ENCODE measurements at regions not wholly inside any gene's neighbourhood (a gene's known extent, or its start where the extent isn't known, plus 50 kb on each side); places are given as distances from the start of the nearest gene placed in this dataset.

DNA sequence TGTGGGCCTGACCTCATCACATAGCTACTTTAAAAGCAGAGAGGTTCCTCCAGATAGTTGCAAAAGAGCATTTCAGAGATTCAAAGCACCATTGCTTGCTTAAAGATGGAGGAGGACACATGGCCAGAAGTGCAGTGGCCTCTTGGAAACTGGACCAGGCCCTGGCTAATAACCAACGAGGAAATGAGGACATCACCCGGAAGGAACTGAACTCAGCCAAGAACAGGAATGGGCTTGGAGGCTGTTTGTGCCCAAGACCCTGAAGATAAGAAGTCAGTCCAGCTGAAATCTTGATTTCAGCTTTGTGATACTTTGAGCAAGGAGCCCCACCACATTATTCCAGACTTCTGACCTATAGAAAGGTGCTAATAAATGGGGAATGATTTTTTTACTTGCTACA is 437.0 kb downstream of the PTPRC start:
- intact Hi-C loops (cut with DNase I): no loop called here
- 95% methylated on average over 2 of the region's 2 CpGs for WGBS
- no peak overlapping the region for H3K4me3 ChIP-seq

GRCh38 chr1:199079994-199080393 is 441.2 kb downstream of the PTPRC start:
- Histone ChIP-seq H3K36me3 (no peaks in the 10 kb centered on the region), H3K4me1 (peaks cover 0 to 5% (median 0%) of the 10 kb centered on the region in 4 donors), H3K9me3 (no peaks in the 10 kb centered on the region), H3K27ac (replicated peaks in 1 of 4) (no peak overlapping the region), H3K4me3 (no peak overlapping the region), H3K27me3 (no peaks in the 10 kb centered on the region)
- whole genome bisulfite sequencing: 88% methylated on average over 1 of the region's 1 CpG
- DNase-seq (ENCODE audit: extremely low spot score): no peak
- intact Hi-C loops (cut with DNase I): no loop called here
- TF ChIP-seq EP300 (IDR thresholded peaks at IDR 0.05) (no peak), POLR2AphosphoS5 (IDR thresholded peaks at IDR 0.05) (no peak), POLR2A (IDR thresholded peaks at IDR 0.05; ENCODE audit: low read depth) (no peak), CTCF (IDR thresholded peaks at IDR 0.05) (no peak)

More for the DNA sequence above, 437.0 kb downstream of the PTPRC start:
- no peaks in the 10 kb centered on the region for H3K9me3 ChIP-seq
- H3K27ac ChIP-seq (replicated peaks in 1 of 4): no peak overlapping the region
- no peaks in the 10 kb centered on the region for H3K4me1 ChIP-seq
- no peak for TF ChIP-seq POLR2AphosphoS5 (IDR thresholded peaks at IDR 0.05)
- TF ChIP-seq EP300 (IDR thresholded peaks at IDR 0.05): no peak
- TF ChIP-seq POLR2A (IDR thresholded peaks at IDR 0.05; ENCODE audit: low read depth): no peak
- TF ChIP-seq CTCF (IDR thresholded peaks at IDR 0.05): no peak
- DNase-seq (ENCODE audit: extremely low spot score): no peak
- H3K36me3 ChIP-seq: no peaks in the 10 kb centered on the region
- H3K27me3 ChIP-seq: no peaks in the 10 kb centered on the region

- intact Hi-C loops (cut with DNase I): no loop called here
- H3K9me3 ChIP-seq: no peaks in the 10 kb centered on the region
- DNase-seq (ENCODE audit: extremely low spot score): no peak
- no peaks in the 10 kb centered on the region for H3K36me3 ChIP-seq
- peaks cover 0 to 5% (median 0%) of the 10 kb centered on the region in 4 donors for H3K4me1 ChIP-seq
- H3K27me3 ChIP-seq: no peaks in the 10 kb centered on the region
- no peak overlapping the region for H3K27ac ChIP-seq (replicated peaks in 1 of 4)
- TF ChIP-seq POLR2AphosphoS5 (IDR thresholded peaks at IDR 0.05) (no peak), CTCF (IDR thresholded peaks at IDR 0.05) (no peak), POLR2A (IDR thresholded peaks at IDR 0.05; ENCODE audit: low read depth) (no peak), EP300 (IDR thresholded peaks at IDR 0.05) (no peak)
- no peak overlapping the region for H3K4me3 ChIP-seq
Measured at GRCh38 chr1:199081739-199082138, 442.9 kb downstream of the PTPRC start.

DNA sequence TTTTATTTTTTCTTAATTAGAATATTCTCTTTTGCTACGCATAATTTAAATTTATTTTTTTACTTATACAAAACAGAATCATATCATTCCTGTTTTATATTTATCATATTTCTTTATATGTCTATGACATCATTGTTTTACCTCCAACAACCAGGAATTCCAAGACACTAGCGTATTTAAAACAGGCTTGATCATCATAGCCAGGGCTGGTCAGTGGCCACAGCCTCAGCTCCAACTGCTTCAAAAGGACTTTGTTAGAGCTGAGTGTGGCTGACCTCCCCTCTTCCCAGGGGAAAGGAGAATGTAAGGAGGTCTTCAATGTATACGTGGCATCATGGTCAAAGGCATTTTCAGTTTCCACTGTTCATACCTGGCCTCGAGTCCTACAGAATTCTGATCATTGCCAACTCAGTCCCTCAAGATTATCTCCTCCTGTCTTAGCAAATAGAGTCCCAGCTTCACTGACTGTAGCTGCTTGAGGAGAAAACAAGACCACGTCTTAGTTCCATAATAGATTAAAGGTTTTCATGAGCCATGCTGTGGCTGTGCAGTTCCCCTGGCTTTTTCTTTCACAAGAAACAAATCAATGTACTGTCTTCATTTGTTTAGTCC is 444.0 kb downstream of the PTPRC start:
- no peaks in the 10 kb centered on the region for H3K9me3 ChIP-seq
- WGBS: 94% methylated on average over 5 of the region's 5 CpGs
- no peaks in the 10 kb centered on the region for H3K27me3 ChIP-seq
- H3K27ac ChIP-seq (replicated peaks in 1 of 4): no peak overlapping the region
- no peak overlapping the region for H3K4me3 ChIP-seq
- H3K36me3 ChIP-seq: no peaks in the 10 kb centered on the region
- DNase-seq (ENCODE audit: extremely low spot score): no peak
- H3K4me1 ChIP-seq: peaks cover 0 to 5% (median 0%) of the 10 kb centered on the region in 4 donors
- intact Hi-C loops (cut with DNase I): no loop called here
- TF ChIP-seq EP300 (IDR thresholded peaks at IDR 0.05) (no peak), POLR2A (IDR thresholded peaks at IDR 0.05; ENCODE audit: low read depth) (no peak), CTCF (IDR thresholded peaks at IDR 0.05) (no peak)

DNA sequence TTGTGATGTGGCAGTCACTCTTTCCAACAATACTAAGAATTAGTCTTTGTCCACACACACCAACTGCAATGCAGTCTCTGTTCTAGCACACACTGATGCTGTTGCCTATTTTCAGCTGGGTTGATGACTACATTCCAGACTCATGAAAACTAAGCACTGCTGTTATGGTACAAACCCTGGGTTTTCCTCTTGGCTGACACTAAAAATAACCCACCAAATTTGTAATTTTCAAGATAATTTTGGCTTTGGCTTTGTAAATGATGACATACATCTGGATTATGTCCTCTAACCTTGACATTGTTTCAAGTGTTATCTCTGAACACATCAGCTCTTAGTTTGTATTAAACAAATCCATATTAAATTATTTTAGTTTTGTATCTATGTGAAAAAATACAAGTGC is 444.8 kb downstream of the PTPRC start:
- TF ChIP-seq CTCF (IDR thresholded peaks at IDR 0.05) (no peak), POLR2AphosphoS5 (IDR thresholded peaks at IDR 0.05) (no peak), POLR2A (IDR thresholded peaks at IDR 0.05; ENCODE audit: low read depth) (no peak), EP300 (IDR thresholded peaks at IDR 0.05) (no peak)
- no peaks in the 10 kb centered on the region for H3K9me3 ChIP-seq
- no peaks in the 10 kb centered on the region for H3K27me3 ChIP-seq
- intact Hi-C loops (cut with DNase I): no loop called here
- H3K4me1 ChIP-seq: peaks cover 0 to 5% (median 0%) of the 10 kb centered on the region in 4 donors
- no peaks in the 10 kb centered on the region for H3K36me3 ChIP-seq
- no peak for DNase-seq (ENCODE audit: extremely low spot score)
- no peak overlapping the region for H3K4me3 ChIP-seq
- H3K27ac ChIP-seq (replicated peaks in 1 of 4): no peak overlapping the region
